Panc1 (cell line): ENCODE measurements at regions not wholly inside any gene's neighbourhood (a gene's known extent, or its start where the extent isn't known, plus 50 kb on each side); places are given as distances from the start of the nearest gene placed in this dataset.

Experiments
- ATAC-seq: fragments of 200-7000 bp; cut with Tn5 transposase; 2 replicates; pipeline ENCODE4 v1.9.1; 2020; ENCODE audit warnings: mild to moderate bottlenecking, moderate library complexity
- BruUV-seq: library from RNA; stranded (reverse); fragments of 400-500 nt; replicated peaks from 2 replicates; lab custom pipeline; 2021; lab: Mats Ljungman, UMichigan
- CTCF ChIA-PET: fragments of 300-600 bp; sonication (Branson Sonifier 250); formaldehyde crosslinking; loops from one replicate; lab custom pipeline; 2022; ENCODE audit warnings: antibody characterized with exemption; lab: Charles Lee
- POLR2A ChIA-PET: fragments of 300-600 bp; sonication (Branson Sonifier 250); formaldehyde crosslinking; loops from one replicate; lab custom pipeline; 2022; ENCODE audit warnings: antibody characterized with exemption; lab: Charles Lee
- DNase-seq: peaks from one replicate; pipeline ENCODE4 v3.0.0-alpha.2; 2010; ENCODE audit warnings: low read depth, low spot score
- H3K27ac ChIP-seq: 2 replicates; pipeline ENCODE4 v1.5.1; 2011; ENCODE audit warnings: mild to moderate bottlenecking, low read length, inconsistent platforms
- H3K27me3 ChIP-seq: fragments of 200-500 bp; sonication (Bioruptor generic); 2 replicates; pipeline ENCODE4 v1.6.0; 2014; ENCODE audit warnings: low read length, inconsistent platforms; ENCODE audit not compliant: control insufficient read depth, insufficient read depth
- H3K36me3 ChIP-seq: fragments of 200-500 bp; sonication (Bioruptor generic); 2 replicates; pipeline ENCODE4 v1.5.1; 2014; ENCODE audit warnings: inconsistent platforms, mild to moderate bottlenecking, low read length, moderate library complexity; ENCODE audit not compliant: control insufficient read depth, insufficient read depth
- H3K4me1 ChIP-seq: 2 replicates; pipeline ENCODE4 v1.5.1; 2011; ENCODE audit warnings: inconsistent platforms, mild to moderate bottlenecking, low read length, moderate library complexity; ENCODE audit not compliant: control insufficient read depth, insufficient read depth
- H3K4me3 ChIP-seq, 2 experiments: 2 replicates each; pipeline ENCODE4 v1.5.1; 2011 to 2012; ENCODE audit warnings: low read depth in 2 of 2, low read length in 2 of 2, mild to moderate bottlenecking in 2 of 2, inconsistent platforms in 1 of 2, moderate library complexity in 1 of 2
- H3K9me3 ChIP-seq: fragments of 200-500 bp; sonication (Bioruptor generic); 2 replicates; pipeline ENCODE4 v1.5.1; 2014; ENCODE audit warnings: low read depth, mild to moderate bottlenecking, inconsistent platforms, low read length, moderate library complexity; ENCODE audit not compliant: control insufficient read depth, insufficient read depth
- POLR2AphosphoS5 ChIP-seq: IDR thresholded peaks from 2 replicates; pipeline ENCODE4 v1.6.1; 2012; ENCODE audit warnings: mild to moderate bottlenecking, low read depth, low read length, moderate library complexity
- SIN3A ChIP-seq: IDR thresholded peaks from 2 replicates; pipeline ENCODE4 v1.6.1; 2012; ENCODE audit warnings: low read depth, mild to moderate bottlenecking, low read length, moderate library complexity, borderline replicate concordance; ENCODE audit not compliant: insufficient read depth
- TCF7L2 ChIP-seq: IDR thresholded peaks from 2 replicates; pipeline ENCODE4 v1.6.1; 2011; ENCODE audit warnings: mild to moderate bottlenecking, low read depth, low read length, inconsistent platforms
- in situ Hi-C: cut with HindIII; loops from 2 replicates; pipeline ENCODE4 v1.10.0; 2016; ENCODE audit warnings: low sequenced_read_pairs, low pct_unique_long_range_greater_than_20kb
- intact Hi-C: fragments of 100-400 bp; cut with micrococcal nuclease; formaldehyde crosslinking; loops from one replicate; pipeline ENCODE4 v1.10.0; 2022; ENCODE audit not compliant: unreplicated experiment
- TF ChIP-seq, protein P1 (sequence below): fragments of 450-650 bp; IDR thresholded peaks from 2 replicates; pipeline ENCODE4 v1.5.1; 2017; ENCODE audit warnings: mild to moderate bottlenecking
- TF ChIP-seq, protein P2 (sequence below), 2 experiments: IDR thresholded peaks; 2 replicates each; pipeline ENCODE4 v1.6.1; 2011 to 2012; ENCODE audit warnings: low read depth in 2 of 2, control low read depth in 1 of 2, low read length in 1 of 2, mild to moderate bottlenecking in 1 of 2, moderate library complexity in 1 of 2; ENCODE audit not compliant: insufficient read depth in 1 of 2

DNA sequence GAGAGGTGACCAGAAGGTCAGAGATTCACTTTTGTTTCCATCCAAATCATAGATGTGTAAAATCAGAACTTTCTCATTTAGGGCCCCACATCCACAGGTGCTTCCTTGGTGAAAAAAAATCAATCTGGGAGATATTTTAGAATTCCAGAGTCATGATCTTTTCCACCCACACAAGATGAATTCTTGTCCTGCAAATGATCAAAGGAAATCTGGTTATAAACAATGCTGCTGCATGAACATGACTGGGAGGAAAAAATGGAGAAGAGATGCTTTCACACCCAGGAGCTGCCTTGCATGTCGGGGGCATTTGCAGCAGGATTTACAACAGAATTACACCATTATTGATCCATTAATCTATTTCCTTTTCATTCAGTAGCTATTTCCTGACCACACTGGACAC, 106.5 kb upstream of the TMEM72 start:
- intact Hi-C loops, result no loop called here
- Histone ChIP-seq H3K27ac (no peak overlapping the region), H3K9me3 (no peaks in the 10 kb centered on the region), H3K27me3 (peaks cover 7% of the 10 kb centered on the region), H3K4me1 (no peaks in the 10 kb centered on the region), H3K4me3 (no peak overlapping the region), H3K36me3 (no peaks in the 10 kb centered on the region)
- DNase-seq (no peak), ATAC-seq (no peak)
- BruUV-seq, result no TSS peak
- POLR2A ChIA-PET, result no interaction called here
- CTCF ChIA-PET, result interaction anchor here (0.5 kb wide), 1 partner anchor 27 kb away, joined by 3 read pairs; no protein-coding TSS in a partner anchor
- in situ Hi-C loops, result no loop called here
- TF ChIP-seq, protein P1, sequence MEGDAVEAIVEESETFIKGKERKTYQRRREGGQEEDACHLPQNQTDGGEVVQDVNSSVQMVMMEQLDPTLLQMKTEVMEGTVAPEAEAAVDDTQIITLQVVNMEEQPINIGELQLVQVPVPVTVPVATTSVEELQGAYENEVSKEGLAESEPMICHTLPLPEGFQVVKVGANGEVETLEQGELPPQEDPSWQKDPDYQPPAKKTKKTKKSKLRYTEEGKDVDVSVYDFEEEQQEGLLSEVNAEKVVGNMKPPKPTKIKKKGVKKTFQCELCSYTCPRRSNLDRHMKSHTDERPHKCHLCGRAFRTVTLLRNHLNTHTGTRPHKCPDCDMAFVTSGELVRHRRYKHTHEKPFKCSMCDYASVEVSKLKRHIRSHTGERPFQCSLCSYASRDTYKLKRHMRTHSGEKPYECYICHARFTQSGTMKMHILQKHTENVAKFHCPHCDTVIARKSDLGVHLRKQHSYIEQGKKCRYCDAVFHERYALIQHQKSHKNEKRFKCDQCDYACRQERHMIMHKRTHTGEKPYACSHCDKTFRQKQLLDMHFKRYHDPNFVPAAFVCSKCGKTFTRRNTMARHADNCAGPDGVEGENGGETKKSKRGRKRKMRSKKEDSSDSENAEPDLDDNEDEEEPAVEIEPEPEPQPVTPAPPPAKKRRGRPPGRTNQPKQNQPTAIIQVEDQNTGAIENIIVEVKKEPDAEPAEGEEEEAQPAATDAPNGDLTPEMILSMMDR, result no peak
- TF ChIP-seq SIN3A (no peak), POLR2AphosphoS5 (no peak), TCF7L2 (no peak)
- TF ChIP-seq, protein P2, sequence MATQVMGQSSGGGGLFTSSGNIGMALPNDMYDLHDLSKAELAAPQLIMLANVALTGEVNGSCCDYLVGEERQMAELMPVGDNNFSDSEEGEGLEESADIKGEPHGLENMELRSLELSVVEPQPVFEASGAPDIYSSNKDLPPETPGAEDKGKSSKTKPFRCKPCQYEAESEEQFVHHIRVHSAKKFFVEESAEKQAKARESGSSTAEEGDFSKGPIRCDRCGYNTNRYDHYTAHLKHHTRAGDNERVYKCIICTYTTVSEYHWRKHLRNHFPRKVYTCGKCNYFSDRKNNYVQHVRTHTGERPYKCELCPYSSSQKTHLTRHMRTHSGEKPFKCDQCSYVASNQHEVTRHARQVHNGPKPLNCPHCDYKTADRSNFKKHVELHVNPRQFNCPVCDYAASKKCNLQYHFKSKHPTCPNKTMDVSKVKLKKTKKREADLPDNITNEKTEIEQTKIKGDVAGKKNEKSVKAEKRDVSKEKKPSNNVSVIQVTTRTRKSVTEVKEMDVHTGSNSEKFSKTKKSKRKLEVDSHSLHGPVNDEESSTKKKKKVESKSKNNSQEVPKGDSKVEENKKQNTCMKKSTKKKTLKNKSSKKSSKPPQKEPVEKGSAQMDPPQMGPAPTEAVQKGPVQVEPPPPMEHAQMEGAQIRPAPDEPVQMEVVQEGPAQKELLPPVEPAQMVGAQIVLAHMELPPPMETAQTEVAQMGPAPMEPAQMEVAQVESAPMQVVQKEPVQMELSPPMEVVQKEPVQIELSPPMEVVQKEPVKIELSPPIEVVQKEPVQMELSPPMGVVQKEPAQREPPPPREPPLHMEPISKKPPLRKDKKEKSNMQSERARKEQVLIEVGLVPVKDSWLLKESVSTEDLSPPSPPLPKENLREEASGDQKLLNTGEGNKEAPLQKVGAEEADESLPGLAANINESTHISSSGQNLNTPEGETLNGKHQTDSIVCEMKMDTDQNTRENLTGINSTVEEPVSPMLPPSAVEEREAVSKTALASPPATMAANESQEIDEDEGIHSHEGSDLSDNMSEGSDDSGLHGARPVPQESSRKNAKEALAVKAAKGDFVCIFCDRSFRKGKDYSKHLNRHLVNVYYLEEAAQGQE (IDR thresholded peaks at IDR 0.05; ENCODE audit: insufficient read depth in 1 of 2, low read depth in 2 of 2, low read length in 1 of 2), result no peak

DNA sequence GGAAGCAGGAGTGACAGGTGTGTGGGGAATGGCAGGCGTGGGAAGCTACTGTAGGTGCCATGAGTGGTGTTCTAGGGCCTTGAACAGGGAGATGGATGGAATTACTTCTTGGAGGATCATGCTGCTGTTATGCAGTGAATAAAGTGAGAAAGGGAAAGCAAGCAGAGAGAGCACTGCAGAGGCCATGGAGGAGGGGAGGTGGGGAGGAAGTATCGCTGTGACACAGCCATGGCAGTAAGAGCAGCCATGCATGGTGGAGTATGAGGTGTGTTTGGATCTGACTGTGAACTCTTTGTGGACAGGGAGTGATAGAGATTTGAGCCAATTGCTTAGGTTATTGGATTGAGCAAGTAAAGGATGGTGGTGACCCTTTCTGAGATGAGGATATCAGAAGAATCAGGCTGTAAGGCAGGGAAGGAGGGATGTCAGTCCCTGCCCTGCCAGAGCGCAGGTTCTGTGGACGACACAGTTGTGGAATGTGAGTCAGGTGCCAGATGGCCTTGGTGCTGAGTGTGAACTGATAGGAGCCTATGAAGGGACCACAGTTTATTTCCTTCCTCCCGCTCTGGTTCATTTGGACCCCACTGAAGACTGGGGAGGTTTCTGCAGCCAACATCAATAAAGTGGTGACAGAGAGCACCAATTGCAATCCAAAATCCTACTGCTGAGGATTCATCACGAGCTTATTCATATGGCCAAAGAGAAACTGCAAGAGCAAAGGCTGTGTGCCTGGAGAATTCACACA, 105.5 kb upstream of the TMEM72 start:
- no peak for TF ChIP-seq TCF7L2
- ChIA-PET CTCF (interaction anchor here (0.5 kb wide), 1 partner anchor 26 kb away, joined by 3 read pairs; no protein-coding TSS in a partner anchor), POLR2A (no interaction called here)
- in situ Hi-C loops, result no loop called here
- no peaks in the 10 kb centered on the region for H3K9me3 ChIP-seq
- no peaks in the 10 kb centered on the region for H3K4me1 ChIP-seq
- BruUV-seq, result no TSS peak
- no peak overlapping the region for H3K4me3 ChIP-seq
- H3K27me3 ChIP-seq, result peaks cover 5% of the 10 kb centered on the region
- no peaks in the 10 kb centered on the region for H3K36me3 ChIP-seq
- no peak for ATAC-seq
- no peak overlapping the region for H3K27ac ChIP-seq
- intact Hi-C loops, result no loop called here
- no peak for DNase-seq

DNA sequence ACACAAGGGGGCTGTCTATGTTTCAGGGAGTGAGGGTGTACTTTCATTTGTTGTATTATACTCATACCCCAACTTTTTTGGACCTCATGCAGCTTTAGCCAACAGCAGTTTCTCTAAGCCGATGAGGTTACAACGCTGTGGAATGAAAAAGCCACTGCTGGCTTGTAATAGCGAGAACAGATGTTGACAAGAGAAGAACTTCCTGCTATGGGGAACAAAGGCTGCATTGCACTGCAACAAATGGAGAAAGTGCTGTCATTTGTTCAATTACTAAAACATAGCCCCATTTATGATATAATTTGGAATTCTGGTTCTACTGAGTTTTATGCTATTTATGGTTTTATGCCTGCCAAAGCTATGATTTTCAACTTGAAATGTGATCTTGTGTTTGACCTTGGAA, 104.2 kb upstream of the TMEM72 start:
- in situ Hi-C loops (no loop called here), intact Hi-C loops (no loop called here)
- CTCF ChIA-PET, result no interaction called here
- no peak for DNase-seq
- POLR2A ChIA-PET, result no interaction called here
- Histone ChIP-seq H3K4me1 (no peaks in the 10 kb centered on the region), H3K4me3 (no peak overlapping the region), H3K36me3 (no peaks in the 10 kb centered on the region), H3K9me3 (no peaks in the 10 kb centered on the region), H3K27ac (no peak overlapping the region), H3K27me3 (peaks cover 5% of the 10 kb centered on the region)
- BruUV-seq, result no TSS peak
- TF ChIP-seq, protein P1, result no peak
- TF ChIP-seq, protein P2 (IDR thresholded peaks at IDR 0.05; ENCODE audit: insufficient read depth in 1 of 2, low read depth in 2 of 2, low read length in 1 of 2), result no peak
- ATAC-seq, result no peak
